NCI-H146 treated with DMSO at 0.1 percent for 48 hours (cell line): ENCODE measurements at regions not wholly inside any gene's neighbourhood (a gene's known extent, or its start where the extent isn't known, plus 50 kb on each side); places are given as distances from the start of the nearest gene placed in this dataset.
"Not testable (repeated sequence)": the region's sequence is repeated elsewhere in the genome, so short reads cannot be mapped to it uniquely, and the experiment has no call there.

Source experiments
- DNase-seq: peaks from one replicate; lab custom pipeline; 2025; ENCODE audit not compliant: unreplicated experiment; lab: John Stamatoyannopoulos, UW

DNA sequence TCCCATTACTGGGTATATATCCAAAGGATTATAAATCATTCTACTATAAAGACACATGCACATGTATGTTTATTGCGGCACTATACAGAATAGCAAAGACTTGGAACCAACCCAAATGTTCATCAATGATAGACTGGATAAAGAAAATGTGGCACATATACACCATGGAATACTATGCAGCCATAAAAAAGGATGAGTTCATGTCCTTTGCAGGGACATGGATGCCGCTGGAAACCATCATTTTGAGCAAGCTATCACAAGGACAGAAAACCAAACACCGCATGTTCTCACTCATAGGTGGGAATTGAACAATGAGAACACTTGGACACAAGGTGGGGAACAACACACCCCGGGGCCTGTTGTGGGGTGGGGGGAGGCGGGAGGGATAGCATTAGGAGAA, 57.0 kb upstream of the NEUROD1 start:
- not testable (repeated sequence) for DNase-seq

DNA sequence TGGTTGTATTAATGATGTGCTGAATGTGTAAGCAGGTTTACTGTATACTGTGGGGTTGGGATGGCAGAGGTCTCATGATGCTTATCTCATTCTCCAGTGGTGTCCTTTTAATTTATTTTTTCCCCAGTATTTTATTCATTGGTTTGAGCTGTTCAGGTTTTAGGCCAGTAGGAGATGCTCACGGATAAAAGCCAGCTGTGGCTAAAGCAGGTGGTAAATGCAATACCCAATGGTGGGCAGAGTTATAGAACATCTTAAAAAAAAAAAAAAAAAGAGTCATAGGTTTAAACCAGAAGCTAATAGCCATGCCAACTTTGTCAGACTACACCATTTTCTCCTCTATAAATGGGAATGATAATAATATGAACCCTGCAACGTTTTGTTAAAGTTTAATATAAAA, 57.8 kb upstream of the NEUROD1 start:
- DNase-seq, result peak; percentile 3

DNA sequence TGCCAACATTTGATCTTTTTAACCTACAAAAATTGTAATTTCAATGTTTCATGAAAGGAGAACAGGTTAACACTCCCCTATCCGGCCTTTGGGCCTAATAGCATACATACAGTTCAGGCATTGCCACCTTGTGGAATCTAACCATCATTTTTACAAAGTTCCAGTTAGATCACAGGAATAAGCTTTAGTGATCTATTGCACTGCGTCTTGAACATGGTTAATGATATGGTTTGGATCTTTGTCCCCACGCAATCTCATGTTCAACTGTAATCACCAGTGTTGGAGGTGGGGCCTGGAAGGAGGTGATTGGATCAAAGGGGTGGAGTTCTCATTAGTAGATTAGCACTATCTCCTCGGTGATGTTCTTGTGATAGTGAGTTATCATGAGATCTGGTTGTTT, 58.2 kb upstream of the NEUROD1 start:
- no peak for DNase-seq

DNA sequence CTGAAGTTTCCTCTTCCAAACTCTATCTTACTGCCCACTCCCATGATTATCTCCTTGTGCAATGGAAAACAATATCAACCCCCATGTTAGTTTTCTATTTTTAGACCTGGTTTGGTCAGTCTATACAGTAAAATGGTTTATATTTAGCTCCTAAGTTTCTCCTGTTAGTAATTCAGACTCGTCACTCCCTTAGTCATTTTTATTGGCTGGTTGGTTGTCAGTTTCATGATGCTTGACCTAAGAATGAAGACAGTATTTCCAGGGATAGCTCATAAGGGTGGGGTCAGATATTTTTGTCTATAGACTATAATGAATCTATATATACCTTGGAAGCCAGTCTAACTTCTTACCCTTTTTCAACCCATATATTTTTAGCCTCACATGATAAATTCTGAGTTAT, 61.4 kb upstream of the NEUROD1 start:
- DNase-seq, result no peak

DNA sequence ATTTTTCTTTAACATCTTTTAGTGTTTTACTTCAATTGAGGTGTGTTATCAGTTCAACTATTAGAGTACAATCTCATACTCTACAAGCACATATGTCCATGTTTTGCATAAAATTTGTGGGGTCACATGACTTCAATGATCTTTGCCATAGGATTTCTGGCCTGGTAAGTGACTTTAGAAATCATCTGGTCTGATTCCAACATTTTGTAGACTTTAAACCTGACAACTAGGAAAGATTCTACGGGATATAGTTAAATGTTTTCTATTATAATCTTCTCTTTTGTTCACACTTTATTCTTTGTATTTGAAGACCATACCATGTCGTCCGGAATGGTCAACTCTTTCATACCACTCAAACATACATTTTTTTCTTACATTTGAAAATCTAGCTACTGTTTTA, 62.0 kb upstream of the NEUROD1 start:
- DNase-seq, result no peak

- DNase-seq, result peak; percentile 66
Measured at GRCh38 chr2:181742922-181743722, 62.8 kb upstream of the NEUROD1 start.

DNA sequence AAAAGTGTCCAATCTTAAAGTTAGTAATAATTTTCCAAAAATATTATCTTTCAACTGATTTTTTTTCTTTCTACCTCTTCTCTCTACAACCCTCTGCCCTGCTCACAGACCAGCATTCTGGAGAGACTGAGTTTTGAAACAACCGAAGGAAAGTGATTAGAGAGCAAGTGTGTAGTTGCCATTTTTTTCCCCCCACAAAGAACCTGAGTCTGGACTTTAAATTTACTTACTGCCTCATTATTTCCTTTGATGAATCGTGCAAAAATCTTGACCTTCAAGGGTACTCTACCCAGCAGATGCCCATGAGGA, 63.4 kb upstream of the NEUROD1 start:
- no peak for DNase-seq

- no peak for DNase-seq
Measured at GRCh38 chr2:181745796-181746540, 65.7 kb upstream of the NEUROD1 start.

DNA sequence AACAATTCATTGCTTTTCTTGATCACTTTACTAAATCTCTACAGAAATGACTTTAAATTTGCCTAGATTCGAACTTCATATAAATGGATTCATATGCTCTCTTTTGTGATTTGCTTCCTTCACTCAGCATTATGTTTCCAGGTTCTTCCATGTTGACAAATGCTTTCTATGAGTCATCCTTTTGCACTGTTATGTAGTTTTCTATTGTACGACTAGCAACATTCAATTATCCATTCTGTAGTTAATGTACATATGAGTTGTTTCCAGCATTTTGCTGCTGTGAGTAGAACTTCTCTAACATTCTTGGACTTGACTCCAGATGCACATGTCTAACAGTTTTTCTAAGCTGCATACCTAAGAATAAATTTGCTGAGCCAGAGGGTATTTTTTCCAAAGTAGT, 66.5 kb upstream of the NEUROD1 start:
- DNase-seq, result no peak

- DNase-seq, result no peak
Measured at GRCh38 chr2:181750305-181750704, 70.0 kb upstream of the NEUROD1 start.

DNA sequence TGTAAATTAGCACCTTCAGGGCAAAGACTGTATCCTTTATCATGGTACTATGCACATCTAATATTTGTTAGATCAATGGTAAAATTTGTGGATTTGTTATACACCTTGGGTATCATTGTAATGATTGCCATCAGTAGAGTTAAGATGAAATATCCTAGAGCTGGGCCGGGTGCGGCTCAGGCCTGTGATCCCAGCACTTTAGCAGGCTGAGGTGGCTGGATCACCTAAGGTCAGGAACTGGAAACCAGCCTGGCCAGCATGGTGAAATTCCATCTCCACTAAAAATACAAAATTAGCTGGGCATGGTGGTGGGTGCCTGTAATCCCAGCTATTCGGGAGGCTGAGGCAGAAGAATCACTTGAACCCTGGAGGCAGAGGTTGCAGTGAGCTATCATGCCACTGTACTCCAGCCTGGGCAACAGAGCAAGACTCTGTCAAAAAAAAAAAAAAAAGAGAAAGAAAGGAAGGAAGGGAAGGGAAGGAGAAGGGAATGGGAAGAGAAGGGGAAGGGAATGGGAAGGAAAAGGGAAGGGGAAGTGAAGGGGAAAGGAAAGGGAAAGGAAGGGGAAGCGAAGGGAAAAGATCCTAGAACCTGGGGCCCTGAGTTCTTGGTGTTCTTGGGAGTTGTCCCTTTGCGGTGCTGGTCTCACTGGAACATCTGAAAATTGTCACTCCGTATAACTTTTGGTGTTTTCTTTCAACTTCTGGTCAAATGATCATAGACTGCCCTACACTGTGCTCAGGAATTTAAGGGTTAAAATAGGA, 71.1 kb upstream of the NEUROD1 start:
- no peak for DNase-seq

DNA sequence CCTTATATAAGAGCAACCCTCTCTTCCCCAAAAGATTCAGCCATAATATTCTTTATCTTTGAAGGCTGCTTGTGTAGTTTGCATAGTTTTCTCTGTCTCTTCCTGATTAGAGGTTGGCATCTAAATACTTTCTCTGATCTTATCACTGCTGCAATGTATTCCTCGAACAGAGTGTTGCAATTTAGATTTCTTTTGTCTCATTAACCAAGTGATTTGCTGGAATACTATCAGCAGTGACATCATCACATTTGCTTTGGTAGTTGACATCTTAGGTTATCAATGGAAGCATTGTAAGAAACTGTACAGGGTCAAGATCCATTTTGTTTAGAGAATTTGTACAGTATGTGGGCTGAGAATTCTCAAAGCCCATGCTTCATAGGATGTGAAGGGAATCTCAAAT, 72.0 kb upstream of the NEUROD1 start:
- DNase-seq, result no peak

DNA sequence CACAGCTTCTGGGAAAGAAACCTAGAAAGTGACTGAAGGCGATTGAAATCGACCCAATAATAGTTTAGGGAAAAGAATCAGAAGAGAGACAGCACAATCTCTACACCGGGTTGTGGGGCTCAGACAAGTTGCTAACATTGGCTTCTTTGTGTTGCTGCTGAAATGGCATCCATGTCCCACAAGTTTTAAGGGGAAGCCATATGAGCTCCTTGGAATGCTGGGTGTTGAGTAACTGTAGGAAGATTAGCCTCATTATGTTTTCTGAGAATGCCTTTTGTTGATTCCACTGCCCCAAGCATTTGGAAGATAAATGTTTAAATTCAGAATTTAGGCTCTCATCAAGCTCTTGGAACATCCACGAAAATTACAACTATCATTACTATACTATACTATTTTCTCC, 73.4 kb upstream of the NEUROD1 start:
- DNase-seq, result no peak

- DNase-seq, result no peak
Measured at GRCh38 chr2:181754105-181754504, 73.8 kb upstream of the NEUROD1 start.

DNA sequence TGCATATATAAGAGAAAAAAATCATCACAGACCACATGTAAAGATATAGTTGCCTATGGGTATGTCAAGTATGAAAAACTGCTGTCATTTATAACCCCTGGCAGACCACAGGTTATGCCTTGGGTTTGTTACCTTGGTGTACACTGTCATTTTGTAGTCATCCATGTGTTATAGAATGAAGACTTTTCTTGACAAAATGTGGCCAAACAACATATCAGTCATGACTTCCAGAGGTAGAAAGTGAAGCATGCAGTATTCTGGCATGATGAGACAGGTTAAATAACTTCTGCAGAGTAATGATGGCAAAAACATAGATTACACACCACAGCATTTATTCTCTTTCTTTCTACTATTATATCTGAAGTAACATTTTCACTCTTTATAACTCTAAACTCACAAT, 74.9 kb upstream of the NEUROD1 start:
- DNase-seq, result no peak

DNA sequence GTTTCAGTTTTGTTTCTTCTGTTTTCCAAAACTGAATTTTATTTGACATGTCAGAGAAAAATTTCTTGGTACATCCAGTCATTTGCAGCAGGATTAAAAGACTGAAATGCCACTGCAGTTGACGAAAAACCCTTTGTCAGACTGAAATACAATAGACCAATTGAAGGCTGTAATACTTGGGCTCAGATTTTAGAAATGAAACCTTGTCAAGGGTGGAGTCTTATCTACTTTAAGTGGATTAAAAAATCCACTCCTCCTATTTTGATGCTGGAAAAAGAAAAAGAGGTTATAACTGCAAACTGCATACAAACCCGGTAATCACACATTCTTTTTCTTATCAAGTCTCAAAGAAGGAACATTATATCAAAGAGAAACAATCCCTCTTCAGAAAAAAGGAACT, 80.2 kb upstream of the NEUROD1 start:
- DNase-seq, result no peak

GRCh38 chr2:181761175-181761574, 80.9 kb upstream of the NEUROD1 start:
- no peak for DNase-seq

DNA sequence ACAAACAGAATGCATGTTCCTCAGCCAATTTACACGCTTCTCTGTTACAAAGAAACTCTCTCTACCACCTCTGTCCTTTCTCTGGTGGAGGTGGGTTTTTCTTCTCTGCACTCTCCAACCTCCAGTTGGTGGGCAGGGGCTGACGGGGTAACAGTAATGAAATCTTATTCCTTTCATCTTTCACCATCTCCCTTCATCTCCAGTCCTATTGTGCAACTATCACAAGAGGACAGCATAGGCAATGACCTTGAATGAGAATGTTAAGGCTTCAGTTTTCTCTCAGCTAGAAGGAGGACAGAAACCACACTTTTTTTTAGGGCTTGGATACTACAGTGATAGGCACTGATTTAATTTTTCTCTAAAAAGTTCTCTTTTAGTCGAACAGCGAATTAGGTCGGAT, 81.7 kb upstream of the NEUROD1 start:
- no peak for DNase-seq

DNA sequence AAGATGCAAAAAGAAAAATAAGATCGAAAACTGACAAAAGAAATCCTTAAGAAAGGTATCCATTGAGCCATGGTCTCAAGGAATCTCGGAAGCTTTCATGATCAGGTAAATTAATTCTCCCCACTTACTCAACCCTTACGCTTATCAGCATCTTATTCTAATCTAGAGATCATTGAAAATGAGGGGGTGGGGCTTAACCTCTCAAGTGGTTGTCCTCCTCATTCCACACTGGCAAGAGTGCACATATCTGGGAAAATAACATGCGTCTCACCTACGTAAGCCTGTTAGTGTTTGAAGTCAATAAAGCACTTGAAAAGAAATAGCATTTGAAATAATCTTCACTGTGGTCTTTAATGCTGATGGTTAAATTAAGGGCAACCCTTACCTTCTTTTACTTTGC, 82.5 kb upstream of the NEUROD1 start:
- DNase-seq, result no peak

DNA sequence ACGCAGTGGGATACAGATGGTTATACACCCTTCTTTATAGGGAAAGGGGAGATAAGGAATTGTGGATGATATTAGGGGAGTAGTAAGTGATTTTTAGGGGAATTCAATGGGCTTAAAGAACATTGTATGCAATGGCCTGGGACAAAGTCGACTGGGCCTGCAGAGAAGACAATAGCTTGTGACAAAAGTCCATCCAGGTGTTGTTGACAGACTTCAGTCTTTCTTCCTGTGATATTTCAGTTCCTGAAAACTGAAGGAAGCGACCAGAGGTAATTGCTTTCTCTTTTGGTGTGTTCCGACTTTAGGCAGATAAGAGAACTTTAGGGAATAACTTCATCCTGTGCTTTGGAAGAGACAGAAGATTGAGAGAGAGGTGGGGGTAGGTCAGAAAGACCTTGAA, 83.1 kb upstream of the NEUROD1 start:
- no peak for DNase-seq

- DNase-seq, result no peak
Measured at GRCh38 chr2:181764095-181764963, 84.0 kb upstream of the NEUROD1 start.
